H9 (cell line): ENCODE measurements at regions not wholly inside any gene's neighbourhood (a gene's known extent, or its start where the extent isn't known, plus 50 kb on each side); places are given as distances from the start of the nearest gene placed in this dataset.

Experiments used
- DNase-seq: peaks from one replicate; pipeline ENCODE4 v3.0.0-alpha.2; 2017
- H2AFZ ChIP-seq: one replicate; pipeline ENCODE4 v1.6.1; 2013; ENCODE audit warnings: mild to moderate bottlenecking, low read length, control low read depth, moderate library complexity
- H2AK5ac ChIP-seq: 2 replicates; pipeline ENCODE4 v1.6.1; 2013; ENCODE audit warnings: low read length, control low read depth, mixed read lengths; ENCODE audit not compliant: insufficient read length
- H2BK120ac ChIP-seq: one replicate; pipeline ENCODE4 v1.6.1; 2013; ENCODE audit warnings: low read depth, mild to moderate bottlenecking, low read length, control low read depth, inconsistent platforms; ENCODE audit not compliant: poor library complexity, severe bottlenecking
- H2BK12ac ChIP-seq: 2 replicates; pipeline ENCODE4 v1.6.1; 2013; ENCODE audit warnings: low read length, control low read depth, mixed read lengths, low read depth; ENCODE audit not compliant: insufficient read length
- H2BK15ac ChIP-seq: 2 replicates; pipeline ENCODE4 v1.6.1; 2013; ENCODE audit warnings: low read depth, low read length, control low read depth
- H2BK20ac ChIP-seq: one replicate; pipeline ENCODE4 v1.6.1; 2013; ENCODE audit warnings: low read depth, mild to moderate bottlenecking, low read length, control low read depth, inconsistent platforms; ENCODE audit not compliant: poor library complexity, severe bottlenecking
- H2BK5ac ChIP-seq: 2 replicates; pipeline ENCODE4 v1.6.1; 2013; ENCODE audit warnings: low read length, control low read depth, mixed read lengths; ENCODE audit not compliant: insufficient read length
- H3K14ac ChIP-seq: 2 replicates; pipeline ENCODE4 v1.6.1; 2013; ENCODE audit warnings: low read length, control low read depth; ENCODE audit not compliant: insufficient read depth
- H3K18ac ChIP-seq: 2 replicates; pipeline ENCODE4 v1.6.1; 2013; ENCODE audit warnings: low read depth, mild to moderate bottlenecking, mixed read lengths, low read length, control low read depth; ENCODE audit not compliant: insufficient read length
- H3K23ac ChIP-seq: 2 replicates; pipeline ENCODE4 v1.6.1; 2013; ENCODE audit warnings: low read length, control low read depth, mixed read lengths, low read depth; ENCODE audit not compliant: insufficient read length
- H3K23me2 ChIP-seq: 2 replicates; pipeline ENCODE4 v1.6.1; 2013; ENCODE audit warnings: low read depth, mild to moderate bottlenecking, mixed read lengths, low read length, control low read depth; ENCODE audit not compliant: insufficient read length, poor library complexity, severe bottlenecking
- H3K27ac ChIP-seq: 2 replicates; pipeline ENCODE4 v1.5.1; 2013; ENCODE audit warnings: low read length, control low read depth, mixed read lengths, low read depth; ENCODE audit not compliant: insufficient read length
- H3K27me3 ChIP-seq: 2 replicates; pipeline ENCODE4 v1.6.1; 2013; ENCODE audit warnings: low read length, control low read depth, inconsistent platforms; ENCODE audit not compliant: insufficient read depth
- H3K4ac ChIP-seq: 2 replicates; pipeline ENCODE4 v1.6.1; 2013; ENCODE audit warnings: low read depth, mild to moderate bottlenecking, control low read depth, inconsistent platforms, low read length, moderate library complexity
- H3K4me1 ChIP-seq: 2 replicates; pipeline ENCODE4 v1.6.1; 2013; ENCODE audit warnings: low read length, control low read depth, inconsistent platforms; ENCODE audit not compliant: insufficient read depth
- H3K4me2 ChIP-seq: 2 replicates; pipeline ENCODE4 v1.6.1; 2013; ENCODE audit warnings: low read length, control low read depth, mixed read lengths; ENCODE audit not compliant: insufficient read length, insufficient read depth
- H3K56ac ChIP-seq: 2 replicates; pipeline ENCODE4 v1.6.1; 2013; ENCODE audit warnings: low read depth, mild to moderate bottlenecking, mixed read lengths, low read length, control low read depth; ENCODE audit not compliant: insufficient read length
- H3K79me1 ChIP-seq: 2 replicates; pipeline ENCODE4 v1.6.1; 2013; ENCODE audit warnings: low read depth, mild to moderate bottlenecking, moderate library complexity, low read length, control low read depth, inconsistent platforms; ENCODE audit not compliant: insufficient read depth, poor library complexity, severe bottlenecking
- H3K79me2 ChIP-seq: 2 replicates; pipeline ENCODE4 v1.6.1; 2013; ENCODE audit warnings: low read length, control low read depth, inconsistent platforms; ENCODE audit not compliant: insufficient read depth
- H3K9ac ChIP-seq: 2 replicates; pipeline ENCODE4 v1.6.1; 2013; ENCODE audit warnings: low read length, control low read depth, mixed read lengths; ENCODE audit not compliant: insufficient read length; ENCODE audit errors: extremely low read depth
- H3K9me3 ChIP-seq: one replicate; pipeline ENCODE4 v1.6.1; 2013; ENCODE audit warnings: low read depth, low read length, inconsistent platforms; ENCODE audit not compliant: control insufficient read depth
- H3T11ph ChIP-seq: one replicate; pipeline ENCODE4 v1.6.1; 2013; ENCODE audit warnings: mild to moderate bottlenecking, low read length, control low read depth, inconsistent platforms
- H4K20me1 ChIP-seq: one replicate; pipeline ENCODE4 v1.6.1; 2013; ENCODE audit not compliant: control insufficient read depth, insufficient read length, insufficient read depth
- H4K5ac ChIP-seq: 2 replicates; pipeline ENCODE4 v1.6.1; 2013; ENCODE audit warnings: low read depth, mild to moderate bottlenecking, mixed read lengths, low read length, control low read depth; ENCODE audit not compliant: insufficient read length
- H4K8ac ChIP-seq: replicated peaks from 2 replicates; pipeline ENCODE4 v1.6.1; 2013; ENCODE audit warnings: low read length, control low read depth, mixed read lengths, low read depth; ENCODE audit not compliant: insufficient read length
- H4K91ac ChIP-seq: 2 replicates; pipeline ENCODE4 v1.6.1; 2013; ENCODE audit warnings: low read depth, mild to moderate bottlenecking, moderate library complexity, mixed read lengths, low read length, control low read depth; ENCODE audit not compliant: insufficient read length
- H3K27ac Mint-ChIP-seq, 3 experiments: 2 replicates in 2 of 3; 3 replicates in 1 of 3; pipeline ENCODE4 v1.8.0; 2020 to 2021; ENCODE audit warnings: mixed read lengths in 3 of 3, mild to moderate bottlenecking in 1 of 3, moderate library complexity in 1 of 3
- H3K27me3 Mint-ChIP-seq: 2 replicates; pipeline ENCODE4 v1.8.0; 2021; ENCODE audit warnings: low read depth, mild to moderate bottlenecking, moderate library complexity, mixed read lengths
- H3K36me3 Mint-ChIP-seq, 3 experiments: 2 replicates in 2 of 3; 3 replicates in 1 of 3; pipeline ENCODE4 v1.8.0; 2020 to 2021; ENCODE audit warnings: low read depth in 3 of 3, mixed read lengths in 3 of 3; ENCODE audit not compliant: insufficient read depth in 1 of 3
- H3K4me1 Mint-ChIP-seq, 2 experiments: 2 replicates each; pipeline ENCODE4 v1.8.0; 2020; ENCODE audit warnings: mixed read lengths in 2 of 2
- H3K4me3 Mint-ChIP-seq, 2 experiments: 2 replicates in 1 of 2; 3 replicates in 1 of 2; pipeline ENCODE4 v1.8.0; 2020 to 2021; ENCODE audit warnings: mild to moderate bottlenecking in 2 of 2, mixed read lengths in 2 of 2, moderate library complexity in 1 of 2
- H3K9me3 Mint-ChIP-seq, 2 experiments: 2 replicates in 1 of 2; 3 replicates in 1 of 2; pipeline ENCODE4 v1.8.0; 2020; ENCODE audit warnings: mild to moderate bottlenecking in 2 of 2, mixed read lengths in 2 of 2, moderate library complexity in 1 of 2
- CTCF ChIP-seq: fragments of 200-600 bp; sonication (generic); conservative IDR thresholded peaks from 3 replicates; pipeline ENCODE4 v1.8.0; 2021; ENCODE audit warnings: antibody characterized with exemption, mild to moderate bottlenecking
- WGBS: extraction: QIAGEN DNeasy Blood & Tissue Kit; methylation state at CpG from one replicate; pipeline ENCODE4 v1.1.7; 2013; ENCODE audit warnings: missing lambda C conversion rate, low lambda C conversion rate, mixed read lengths; ENCODE audit not compliant: insufficient read length; ENCODE audit errors: extremely low coverage; 5-methylcytosine and 5-hydroxymethylcytosine counted together

- H3K4me3 Mint-ChIP-seq: no peak overlapping the region; a peak in 1 of 5 replicates
- no peak overlapping the region for H3K23ac ChIP-seq
- no peak overlapping the region for H3K18ac ChIP-seq
- H2BK15ac ChIP-seq: no peak overlapping the region
- no peaks in the 10 kb centered on the region; a peak in 1 of 5 replicates for H3K9me3 Mint-ChIP-seq
- no peak overlapping the region for H3K14ac ChIP-seq
- peaks cover 12 to 28% of the 10 kb centered on the region in 2 experiments for H3K4me1 Mint-ChIP-seq
- H2AFZ ChIP-seq: no peak overlapping the region
- no peak overlapping the region for H4K8ac ChIP-seq
- H3K9me3 ChIP-seq: no peaks in the 10 kb centered on the region
- H3K79me1 ChIP-seq: no peaks in the 10 kb centered on the region
- peak; percentile 94 for TF ChIP-seq CTCF
- no peak overlapping the region for H2AK5ac ChIP-seq
- no CpG with 5 or more reads among the region's 11 CpGs for WGBS
- H3K9ac ChIP-seq: no peak overlapping the region
- no peaks in the 10 kb centered on the region; the same call in none of the 2 replicates for H3K27me3 Mint-ChIP-seq
- no peak overlapping the region for H3T11ph ChIP-seq
- H4K5ac ChIP-seq: no peak overlapping the region
- H4K91ac ChIP-seq: no peak overlapping the region
- 0 out of 2 replicates have a peak, but pooled peaks cover 2% of the 10 kb centered on the region for H3K4me1 ChIP-seq
- no peak overlapping the region for H2BK12ac ChIP-seq
- no peak overlapping the region for H2BK20ac ChIP-seq
- no peaks in the 10 kb centered on the region for H3K27me3 ChIP-seq
- no peak overlapping the region for H2BK120ac ChIP-seq
- peaks cover 5% of the 10 kb centered on the region for H3K23me2 ChIP-seq
- no peaks in the 10 kb centered on the region for H3K79me2 ChIP-seq
- H3K4ac ChIP-seq: no peak overlapping the region
- H3K4me2 ChIP-seq: no peak overlapping the region
- peaks cover 9 to 30% (median 28%) of the 10 kb centered on the region in 3 experiments; a peak in 6 of 7 replicates for H3K36me3 Mint-ChIP-seq
- no peak overlapping the region for H3K27ac ChIP-seq
- no peak overlapping the region for H3K56ac ChIP-seq
- no peak overlapping the region; a peak in 1 of 7 replicates for H3K27ac Mint-ChIP-seq
- H4K20me1 ChIP-seq: peaks cover 3% of the 10 kb centered on the region
- H2BK5ac ChIP-seq: no peak overlapping the region
- peak; percentile 97 for DNase-seq
These were observed 54.2 kb upstream of the SEC14L1 start for GRCh38 chr17:77086433-77087010.
